ENCODE measurements at regions not wholly inside any gene's neighbourhood (a gene's known extent, or its start where the extent isn't known, plus 50 kb on each side); places are given as distances from the start of the nearest gene placed in this dataset.

GRCh38 chr12:98217257-98217656 is 298.1 kb upstream of the TMPO start:
- Histone ChIP-seq H3K4me1 (no peaks in the 10 kb centered on the region), H3K27me3 (ENCODE audit: low read depth) (no peaks in the 10 kb centered on the region), H3K9me3 (replicated peaks) (no peaks in the 10 kb centered on the region), H3K36me3 (no peaks in the 10 kb centered on the region), H3K4me3 (no peak overlapping the region), H3K27ac (replicated peaks) (no peak overlapping the region)
- no peak for DNase-seq
- intact Hi-C loops (cut with micrococcal nuclease), result no loop called here
- no peak for TF ChIP-seq CTCF (IDR thresholded peaks at IDR 0.05; ENCODE audit: borderline replicate concordance)

GRCh38 chr12:98220636-98221035 is 294.8 kb upstream of the TMPO start:
- no peaks in the 10 kb centered on the region for H3K27me3 ChIP-seq (ENCODE audit: low read depth)
- no peak for TF ChIP-seq CTCF (IDR thresholded peaks at IDR 0.05; ENCODE audit: borderline replicate concordance)
- intact Hi-C loops (cut with micrococcal nuclease), result no loop called here
- H3K9me3 ChIP-seq (replicated peaks), result no peaks in the 10 kb centered on the region
- H3K4me3 ChIP-seq, result no peak overlapping the region
- no peak overlapping the region for H3K27ac ChIP-seq (replicated peaks)
- DNase-seq, result no peak
- no peaks in the 10 kb centered on the region for H3K36me3 ChIP-seq
- H3K4me1 ChIP-seq, result no peaks in the 10 kb centered on the region

GRCh38 chr12:98221243-98221808 is 294.1 kb upstream of the TMPO start:
- H3K4me3 ChIP-seq, result no peak overlapping the region

GRCh38 chr12:98222135-98222534 is 293.3 kb upstream of the TMPO start:
- intact Hi-C loops (cut with micrococcal nuclease), result no loop called here
- H3K36me3 ChIP-seq, result no peaks in the 10 kb centered on the region
- no peak overlapping the region for H3K4me3 ChIP-seq
- no peaks in the 10 kb centered on the region for H3K27me3 ChIP-seq (ENCODE audit: low read depth)
- H3K27ac ChIP-seq (replicated peaks), result no peak overlapping the region
- TF ChIP-seq CTCF (IDR thresholded peaks at IDR 0.05; ENCODE audit: borderline replicate concordance), result no peak
- H3K9me3 ChIP-seq (replicated peaks), result no peaks in the 10 kb centered on the region
- no peaks in the 10 kb centered on the region for H3K4me1 ChIP-seq
- no peak for DNase-seq

More at GRCh38 chr12:98221243-98221808, 294.1 kb upstream of the TMPO start:
- Histone ChIP-seq H3K27me3 (ENCODE audit: low read depth) (no peaks in the 10 kb centered on the region), H3K9me3 (replicated peaks) (no peaks in the 10 kb centered on the region), H3K4me1 (no peaks in the 10 kb centered on the region), H3K36me3 (no peaks in the 10 kb centered on the region), H3K27ac (replicated peaks) (no peak overlapping the region)
- intact Hi-C loops (cut with micrococcal nuclease), result no loop called here
- no peak for TF ChIP-seq CTCF (IDR thresholded peaks at IDR 0.05; ENCODE audit: borderline replicate concordance)
- DNase-seq, result no peak

- DNase-seq, result no peak
- H3K27me3 ChIP-seq (ENCODE audit: low read depth), result no peaks in the 10 kb centered on the region
- intact Hi-C loops (cut with micrococcal nuclease), result no loop called here
- TF ChIP-seq CTCF (IDR thresholded peaks at IDR 0.05; ENCODE audit: borderline replicate concordance), result no peak
- no peak overlapping the region for H3K27ac ChIP-seq (replicated peaks)
- no peak overlapping the region for H3K4me3 ChIP-seq
- no peaks in the 10 kb centered on the region for H3K36me3 ChIP-seq
- H3K4me1 ChIP-seq, result no peaks in the 10 kb centered on the region
- no peaks in the 10 kb centered on the region for H3K9me3 ChIP-seq (replicated peaks)
Measured at GRCh38 chr12:98224584-98225221, 290.7 kb upstream of the TMPO start.

Measured in left ventricle myocardium inferior (tissue), 1 donor.